HG02870 (cell line): ENCODE measurements at regions not wholly inside any gene's neighbourhood (a gene's known extent, or its start where the extent isn't known, plus 50 kb on each side); places are given as distances from the start of the nearest gene placed in this dataset.

ENCODE experiments used
- ATAC-seq: cut with Tn5 transposase; IDR thresholded peaks from one replicate; pipeline ENCODE4 v1.9.1; 2021; ENCODE audit warnings: mild to moderate bottlenecking, moderate library complexity; ENCODE audit not compliant: unreplicated experiment

GRCh38 chr2:228866044-228866443, 405.0 kb downstream of the PID1 start:
- no peak for ATAC-seq

GRCh38 chr2:228864131-228864530, 407.0 kb downstream of the PID1 start:
- ATAC-seq, result no peak

- no peak for ATAC-seq
These were observed 410.3 kb downstream of the PID1 start for GRCh38 chr2:228860601-228861285.

GRCh38 chr2:228853151-228853550, 417.9 kb downstream of the PID1 start:
- no peak for ATAC-seq

- no peak for ATAC-seq
These were observed 422.4 kb downstream of the PID1 start for GRCh38 chr2:228848638-228849037.

- no peak for ATAC-seq
These were observed 423.4 kb downstream of the PID1 start for GRCh38 chr2:228847684-228848083.

GRCh38 chr2:228846161-228846560, 424.9 kb downstream of the PID1 start:
- no peak for ATAC-seq

- ATAC-seq, result no peak
These were observed 425.7 kb downstream of the PID1 start for GRCh38 chr2:228845162-228845925.

- no peak for ATAC-seq
These were observed 429.2 kb downstream of the PID1 start for GRCh38 chr2:228841877-228842276.

- ATAC-seq, result no peak
These were observed 429.6 kb downstream of the PID1 start for GRCh38 chr2:228841475-228841874.

GRCh38 chr2:228840743-228841114, 430.4 kb downstream of the PID1 start:
- ATAC-seq, result no peak

- no peak for ATAC-seq
These were observed 430.9 kb downstream of the PID1 start for GRCh38 chr2:228840113-228840742.

- ATAC-seq, result no peak
These were observed 431.6 kb downstream of the PID1 start for GRCh38 chr2:228839421-228839876.

GRCh38 chr2:228838819-228839218, 432.3 kb downstream of the PID1 start:
- no peak for ATAC-seq

- no peak for ATAC-seq
These were observed 442.7 kb downstream of the PID1 start for GRCh38 chr2:228828397-228828796.

GRCh38 chr2:228827056-228827700, 443.9 kb downstream of the PID1 start:
- ATAC-seq, result no peak

GRCh38 chr2:228819701-228820100, 451.4 kb downstream of the PID1 start:
- ATAC-seq, result no peak

- no peak for ATAC-seq
These were observed 468.7 kb downstream of the PID1 start for GRCh38 chr2:228802181-228803071.

- no peak for ATAC-seq
These were observed 469.6 kb downstream of the PID1 start for GRCh38 chr2:228801451-228801850.

- ATAC-seq, result no peak
These were observed 471.9 kb downstream of the PID1 start for GRCh38 chr2:228799208-228799588.
